GM12875 (cell line): ENCODE measurements at regions not wholly inside any gene's neighbourhood (a gene's known extent, or its start where the extent isn't known, plus 50 kb on each side); places are given as distances from the start of the nearest gene placed in this dataset.

Source experiments
- H3K4me3 ChIP-seq: one replicate; pipeline ENCODE4 v1.5.1; 2011; ENCODE audit warnings: low read depth, low read length, control low read depth
- CTCF ChIP-seq: IDR thresholded peaks from 2 replicates; pipeline ENCODE4 v1.5.1; 2011; ENCODE audit warnings: low read depth, mild to moderate bottlenecking, control low read depth, inconsistent platforms, low read length, moderate library complexity, borderline replicate concordance; ENCODE audit not compliant: insufficient read depth

- no peak for TF ChIP-seq CTCF
- no peak overlapping the region for H3K4me3 ChIP-seq
Observed at GRCh38 chr2:234595829-234596228, 98.9 kb upstream of the ARL4C start.

GRCh38 chr2:234594715-234595114, 97.8 kb upstream of the ARL4C start:
- TF ChIP-seq CTCF, result no peak

GRCh38 chr2:234593636-234594035, 96.8 kb upstream of the ARL4C start:
- no peak overlapping the region for H3K4me3 ChIP-seq
- TF ChIP-seq CTCF, result no peak

More at GRCh38 chr2:234594715-234595114, 97.8 kb upstream of the ARL4C start:
- no peak overlapping the region for H3K4me3 ChIP-seq

GRCh38 chr2:234592541-234592940, 95.7 kb upstream of the ARL4C start:
- no peak overlapping the region for H3K4me3 ChIP-seq
- no peak for TF ChIP-seq CTCF

GRCh38 chr2:234590076-234590475, 93.2 kb upstream of the ARL4C start:
- H3K4me3 ChIP-seq, result no peak overlapping the region
- TF ChIP-seq CTCF, result no peak

GRCh38 chr2:234588054-234588430, 91.2 kb upstream of the ARL4C start:
- no peak overlapping the region for H3K4me3 ChIP-seq
- no peak for TF ChIP-seq CTCF

GRCh38 chr2:234587341-234588053, 90.6 kb upstream of the ARL4C start:
- TF ChIP-seq CTCF, result no peak
- H3K4me3 ChIP-seq, result no peak overlapping the region
